ENCODE measurements at regions not wholly inside any gene's neighbourhood (a gene's known extent, or its start where the extent isn't known, plus 50 kb on each side); places are given as distances from the start of the nearest gene placed in this dataset.

GRCh38 chr7:46454816-46455215 is 533.7 kb upstream of the IGFBP3 start:
- Histone ChIP-seq H3K36me3 (ENCODE audit: control insufficient read depth in 2 of 3, insufficient read depth in 3 of 3, low read length in 3 of 3) (no peaks in the 10 kb centered on the region), H3K4me3 (ENCODE audit: low read length in 3 of 3) (no peak overlapping the region), H3K9ac (ENCODE audit: low read length in 3 of 3) (no peak overlapping the region), H3K27me3 (ENCODE audit: control insufficient read depth, insufficient read depth, low read length) (no peaks in the 10 kb centered on the region), H3K4me1 (ENCODE audit: control insufficient read depth in 2 of 3, insufficient read depth in 2 of 3, low read depth in 1 of 3, low read length in 3 of 3) (no peaks in the 10 kb centered on the region), H3K27ac (ENCODE audit: low read depth in 2 of 2, low read length in 2 of 2) (no peak overlapping the region), H3K9me3 (ENCODE audit: control insufficient read depth in 2 of 3, insufficient read depth in 1 of 3, low read length in 3 of 3) (no peaks in the 10 kb centered on the region)
- intact Hi-C loops (cut with DNase I), result no loop called here
- DNase-seq (no peak), FAIRE-seq (no peak)
- no peak for TF ChIP-seq CTCF (IDR thresholded peaks at IDR 0.05; ENCODE audit: borderline replicate concordance, extremely low read depth, insufficient read depth)

GRCh38 chr7:46452561-46453135 is 531.6 kb upstream of the IGFBP3 start:
- Histone ChIP-seq H3K4me1 (ENCODE audit: control insufficient read depth in 2 of 3, insufficient read depth in 2 of 3, low read depth in 1 of 3, low read length in 3 of 3) (no peaks in the 10 kb centered on the region), H3K36me3 (ENCODE audit: control insufficient read depth in 2 of 3, insufficient read depth in 3 of 3, low read length in 3 of 3) (no peaks in the 10 kb centered on the region), H3K9ac (ENCODE audit: low read length in 3 of 3) (no peak overlapping the region), H3K27ac (ENCODE audit: low read depth in 2 of 2, low read length in 2 of 2) (no peak overlapping the region), H3K9me3 (ENCODE audit: control insufficient read depth in 2 of 3, insufficient read depth in 1 of 3, low read length in 3 of 3) (no peaks in the 10 kb centered on the region), H3K27me3 (ENCODE audit: control insufficient read depth, insufficient read depth, low read length) (no peaks in the 10 kb centered on the region), H3K4me3 (ENCODE audit: low read length in 3 of 3) (no peak overlapping the region)
- FAIRE-seq, result no peak
- no peak for DNase-seq
- intact Hi-C loops (cut with DNase I), result no loop called here
- TF ChIP-seq CTCF (IDR thresholded peaks at IDR 0.05; ENCODE audit: borderline replicate concordance, extremely low read depth, insufficient read depth), result no peak

- Histone ChIP-seq H3K36me3 (ENCODE audit: control insufficient read depth in 2 of 3, insufficient read depth in 3 of 3, low read length in 3 of 3) (no peaks in the 10 kb centered on the region), H3K27me3 (ENCODE audit: control insufficient read depth, insufficient read depth, low read length) (no peaks in the 10 kb centered on the region), H3K9ac (ENCODE audit: low read length in 3 of 3) (no peak overlapping the region), H3K9me3 (ENCODE audit: control insufficient read depth in 2 of 3, insufficient read depth in 1 of 3, low read length in 3 of 3) (no peaks in the 10 kb centered on the region), H3K4me1 (ENCODE audit: control insufficient read depth in 2 of 3, insufficient read depth in 2 of 3, low read depth in 1 of 3, low read length in 3 of 3) (no peaks in the 10 kb centered on the region), H3K27ac (ENCODE audit: low read depth in 2 of 2, low read length in 2 of 2) (no peak overlapping the region), H3K4me3 (ENCODE audit: low read length in 3 of 3) (no peak overlapping the region)
- intact Hi-C loops (cut with DNase I), result no loop called here
- no peak for TF ChIP-seq CTCF (IDR thresholded peaks at IDR 0.05; ENCODE audit: borderline replicate concordance, extremely low read depth, insufficient read depth)
- FAIRE-seq (peak; percentile 55), DNase-seq (no peak)
Measured at GRCh38 chr7:46451846-46452245, 530.8 kb upstream of the IGFBP3 start.

GRCh38 chr7:46450886-46451285 is 529.8 kb upstream of the IGFBP3 start:
- Histone ChIP-seq H3K9ac (ENCODE audit: low read length in 3 of 3) (no peak overlapping the region), H3K27me3 (ENCODE audit: control insufficient read depth, insufficient read depth, low read length) (no peaks in the 10 kb centered on the region), H3K4me3 (ENCODE audit: low read length in 3 of 3) (no peak overlapping the region), H3K4me1 (ENCODE audit: control insufficient read depth in 2 of 3, insufficient read depth in 2 of 3, low read depth in 1 of 3, low read length in 3 of 3) (no peaks in the 10 kb centered on the region), H3K27ac (ENCODE audit: low read depth in 2 of 2, low read length in 2 of 2) (no peak overlapping the region), H3K36me3 (ENCODE audit: control insufficient read depth in 2 of 3, insufficient read depth in 3 of 3, low read length in 3 of 3) (no peaks in the 10 kb centered on the region), H3K9me3 (ENCODE audit: control insufficient read depth in 2 of 3, insufficient read depth in 1 of 3, low read length in 3 of 3) (no peaks in the 10 kb centered on the region)
- no peak for DNase-seq
- no peak for FAIRE-seq
- no peak for TF ChIP-seq CTCF (IDR thresholded peaks at IDR 0.05; ENCODE audit: borderline replicate concordance, extremely low read depth, insufficient read depth)
- intact Hi-C loops (cut with DNase I), result no loop called here
